Occipital lobe (tissue), 1 donor: ENCODE measurements at regions not wholly inside any gene's neighbourhood (a gene's known extent, or its start where the extent isn't known, plus 50 kb on each side); places are given as distances from the start of the nearest gene placed in this dataset.

Experiments
- DNase-seq: peaks from one replicate; lab custom pipeline; 2025; lab: John Stamatoyannopoulos, UW

DNA sequence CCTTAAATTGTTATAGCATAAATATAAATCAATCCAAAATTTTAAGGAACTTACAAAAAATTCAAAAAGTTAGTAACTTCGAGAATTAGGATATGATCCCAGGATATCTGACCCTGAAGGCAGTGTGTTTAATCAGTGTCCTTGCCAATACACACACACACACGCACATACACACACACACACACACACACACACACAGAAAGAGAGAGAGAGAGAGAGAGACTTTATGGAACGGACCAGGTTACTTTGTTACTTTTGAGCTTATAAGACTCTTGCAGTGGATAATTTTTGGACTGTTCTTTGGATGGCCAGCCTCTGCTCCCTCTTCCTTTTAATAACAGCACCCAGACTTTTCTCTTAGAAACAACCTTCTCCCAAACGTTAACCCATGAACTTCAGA, 322.9 kb downstream of the NFIB start:
- DNase-seq = no peak

DNA sequence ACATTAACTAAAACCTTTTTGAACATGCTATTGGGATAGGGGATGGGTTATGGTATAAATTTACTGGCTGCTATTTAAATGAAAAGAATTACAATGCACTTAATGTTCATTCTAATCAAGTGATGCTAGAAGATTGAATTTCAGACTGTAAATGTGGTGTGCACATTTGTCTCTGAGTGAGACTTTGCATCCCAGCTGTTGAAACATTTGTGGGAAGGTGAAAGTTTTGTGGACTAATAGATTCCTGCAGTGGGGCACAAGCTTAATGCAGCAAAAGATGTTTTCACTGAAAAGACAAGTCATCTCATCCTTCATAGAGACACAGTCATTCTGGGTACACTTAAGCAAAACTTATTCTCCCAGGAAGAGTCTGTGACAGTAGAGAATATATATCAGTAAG, 323.6 kb downstream of the NFIB start:
- DNase-seq = no peak

GRCh38 chr9:13988944-13989343, 325.0 kb downstream of the NFIB start:
- no peak for DNase-seq

DNA sequence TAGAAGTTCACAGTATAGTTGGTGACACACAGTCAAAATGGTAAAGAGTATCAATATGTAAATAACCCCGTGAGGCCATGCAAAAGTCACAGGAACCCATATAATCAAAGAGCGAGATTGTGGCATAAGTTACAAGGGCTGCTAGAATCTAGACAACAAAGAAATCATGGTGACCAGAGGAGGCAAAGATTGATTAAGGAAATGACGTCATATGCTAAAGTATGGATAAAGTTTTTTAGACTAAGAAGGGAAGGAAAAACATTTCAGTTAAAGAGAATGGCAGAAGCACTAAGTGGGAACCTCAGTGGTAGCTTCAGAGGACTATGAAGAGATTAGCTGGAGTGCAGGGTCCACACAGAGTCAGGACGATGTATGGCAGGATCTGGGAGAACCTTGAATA, 330.3 kb downstream of the NFIB start:
- no peak for DNase-seq

GRCh38 chr9:13979941-13980318, 334.0 kb downstream of the NFIB start:
- no peak for DNase-seq

DNA sequence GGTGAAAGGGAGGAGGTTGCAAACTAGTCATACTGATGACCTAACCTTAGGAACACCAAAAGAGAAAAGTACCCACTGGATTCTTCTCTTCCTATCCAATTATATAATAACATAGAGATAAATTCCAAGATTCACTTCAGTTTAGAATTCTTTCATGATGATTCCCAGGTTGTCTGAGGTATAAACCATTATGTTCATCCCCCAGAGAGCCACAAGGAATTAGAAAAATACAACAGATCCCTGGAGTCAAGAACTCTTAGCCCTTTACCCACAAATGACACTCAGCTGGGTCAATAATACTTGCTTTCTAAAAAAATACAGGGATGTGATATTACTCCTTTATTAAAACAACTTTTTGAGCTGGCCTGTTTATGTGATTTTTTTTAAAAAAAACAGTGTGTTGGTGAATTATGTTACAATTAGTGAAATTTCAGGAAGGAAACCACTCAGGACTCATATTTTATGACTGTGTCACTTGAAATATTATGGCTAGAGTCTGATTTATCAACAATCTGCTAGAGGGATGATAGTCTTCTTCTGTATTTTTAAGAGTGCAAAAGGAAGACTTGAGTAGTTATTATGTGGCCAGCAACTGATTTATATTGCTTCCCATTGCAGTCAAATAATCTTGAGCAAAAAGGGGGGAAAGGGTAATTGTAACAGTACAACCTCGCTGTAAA, 338.2 kb downstream of the NFIB start:
- no peak for DNase-seq

DNA sequence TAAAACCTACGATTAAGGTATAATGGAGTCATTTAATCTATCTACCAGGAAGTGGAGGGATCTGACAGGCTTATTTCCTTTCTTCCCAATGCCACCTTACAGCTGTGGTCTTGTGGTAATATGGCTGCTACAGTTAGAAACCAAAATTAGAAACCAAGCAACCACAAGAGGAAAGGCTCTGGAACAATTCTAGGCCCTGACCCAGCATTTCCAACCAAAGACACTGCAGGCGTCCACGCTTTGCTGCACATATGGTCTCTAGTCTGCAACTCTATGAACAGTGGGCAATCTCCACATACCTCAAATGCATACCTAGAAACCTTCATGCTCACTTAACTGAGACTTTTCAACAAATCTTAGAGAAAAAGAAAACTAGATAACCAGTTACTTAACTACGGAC, 339.1 kb downstream of the NFIB start:
- no peak for DNase-seq

DNA sequence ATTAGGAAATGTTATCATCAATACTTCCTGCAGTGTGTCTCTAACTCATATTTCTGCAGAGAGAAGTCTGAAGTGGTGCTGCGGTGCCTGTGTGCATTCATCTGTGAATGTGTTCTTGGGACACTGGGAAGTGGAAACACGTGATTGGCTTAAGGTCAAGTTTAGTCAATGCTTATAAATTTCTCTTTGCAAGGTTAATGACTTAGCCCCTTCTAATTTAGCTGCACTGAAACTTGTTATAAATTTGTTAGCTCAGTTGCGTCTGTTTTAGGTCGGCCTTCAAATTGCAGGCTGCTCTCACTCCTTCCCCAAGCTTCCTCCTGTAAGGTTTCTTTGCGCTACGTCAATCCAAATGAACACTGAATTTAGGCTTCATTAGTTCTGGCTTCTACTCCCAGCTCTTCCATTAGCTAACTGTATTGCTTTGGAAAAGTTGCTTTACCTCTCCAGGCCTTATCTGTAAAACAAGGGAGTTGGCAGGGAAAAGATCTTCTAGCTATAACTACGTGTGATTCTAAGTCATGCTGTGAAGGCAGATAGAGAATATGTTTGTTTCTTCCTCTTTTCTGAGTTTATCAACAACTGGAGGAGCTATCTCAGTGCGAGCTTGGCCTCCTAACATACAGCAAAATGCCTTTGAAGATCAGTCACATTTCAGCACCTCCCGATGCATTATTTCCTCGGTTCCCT, 341.8 kb downstream of the NFIB start:
- DNase-seq = no peak

DNA sequence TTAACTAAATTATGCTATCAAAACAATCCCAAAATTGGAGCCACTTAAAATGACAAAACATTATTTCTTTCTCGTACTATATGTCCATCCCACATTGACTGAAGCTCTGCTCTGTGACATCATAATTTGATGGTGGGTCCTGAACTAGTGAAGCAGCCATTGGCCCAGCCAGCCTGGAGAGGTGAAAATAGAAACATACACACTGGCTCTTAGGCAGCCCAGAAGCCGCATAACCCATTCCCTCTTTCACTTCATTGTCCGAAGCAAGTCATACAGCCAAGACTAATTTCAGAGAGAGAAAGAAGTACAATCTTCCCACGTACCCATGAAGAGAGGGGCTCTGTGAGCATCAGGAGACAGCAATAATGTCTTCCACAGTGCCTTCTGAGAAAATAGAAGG, 342.5 kb downstream of the NFIB start:
- DNase-seq = no peak

DNA sequence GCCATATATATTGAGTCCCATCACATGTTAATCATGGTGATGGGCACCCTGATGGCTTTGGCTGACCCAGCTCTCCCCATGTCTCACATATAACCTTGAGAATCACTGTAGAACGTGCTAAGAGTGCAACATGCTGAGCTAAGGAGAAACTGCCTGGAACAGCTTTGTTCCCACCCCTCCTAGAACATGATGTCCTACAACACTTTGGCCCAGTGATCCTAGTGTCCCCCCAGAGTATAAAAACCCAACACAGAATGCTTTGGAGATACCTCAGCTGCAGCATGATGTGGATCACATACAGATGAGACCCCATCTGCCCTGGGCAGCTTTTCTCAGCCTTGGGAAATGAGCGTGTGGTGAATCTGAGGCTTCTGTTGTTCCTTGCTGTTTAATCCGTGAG, 343.5 kb downstream of the NFIB start:
- DNase-seq = no peak

GRCh38 chr9:13970018-13970417, 343.9 kb downstream of the NFIB start:
- DNase-seq = no peak

DNA sequence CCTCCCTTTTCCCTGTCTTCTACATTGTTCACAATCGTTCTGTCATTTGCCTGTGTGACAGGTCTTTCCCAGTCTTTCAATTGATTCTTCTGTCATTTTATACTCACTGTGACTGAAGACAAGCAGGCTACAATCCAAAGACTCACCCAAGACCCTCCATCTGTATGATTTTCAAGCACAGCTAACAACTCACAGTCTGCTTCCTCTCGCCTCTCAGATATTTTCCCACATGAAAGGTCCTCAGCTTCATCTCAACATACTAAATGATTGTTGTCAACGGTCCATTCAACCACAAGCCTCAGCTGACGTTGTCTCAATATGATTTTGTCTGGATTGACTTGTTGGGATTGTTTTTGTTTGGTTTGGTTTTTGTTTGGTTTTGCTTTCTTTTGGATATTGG, 346.5 kb downstream of the NFIB start:
- DNase-seq = no peak

GRCh38 chr9:13967011-13967410, 346.9 kb downstream of the NFIB start:
- no peak for DNase-seq

- DNase-seq = peak; percentile 6
Observed at GRCh38 chr9:13963005-13963653, 350.8 kb downstream of the NFIB start.

DNA sequence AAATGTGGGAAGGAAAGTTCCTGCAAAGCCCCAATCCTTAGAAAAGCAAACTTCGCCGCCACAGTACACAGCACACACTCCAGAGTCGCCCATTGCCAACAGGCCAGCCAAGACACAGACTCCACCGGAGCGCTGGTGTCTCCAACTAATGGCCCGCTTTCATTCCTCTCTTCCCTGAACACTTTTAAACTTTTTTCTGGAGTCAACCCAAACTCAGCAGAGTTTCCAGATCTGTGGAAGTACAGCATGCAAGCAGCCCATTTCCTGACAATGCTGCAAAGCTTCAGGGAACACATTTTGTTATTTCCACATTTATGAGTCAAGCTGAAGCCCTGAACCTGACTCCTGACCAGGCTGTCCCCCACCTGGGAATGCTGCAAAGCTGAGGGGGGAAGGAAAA, 351.9 kb downstream of the NFIB start:
- DNase-seq = no peak

- no peak for DNase-seq
Observed at GRCh38 chr9:13960011-13960765, 353.8 kb downstream of the NFIB start.

DNA sequence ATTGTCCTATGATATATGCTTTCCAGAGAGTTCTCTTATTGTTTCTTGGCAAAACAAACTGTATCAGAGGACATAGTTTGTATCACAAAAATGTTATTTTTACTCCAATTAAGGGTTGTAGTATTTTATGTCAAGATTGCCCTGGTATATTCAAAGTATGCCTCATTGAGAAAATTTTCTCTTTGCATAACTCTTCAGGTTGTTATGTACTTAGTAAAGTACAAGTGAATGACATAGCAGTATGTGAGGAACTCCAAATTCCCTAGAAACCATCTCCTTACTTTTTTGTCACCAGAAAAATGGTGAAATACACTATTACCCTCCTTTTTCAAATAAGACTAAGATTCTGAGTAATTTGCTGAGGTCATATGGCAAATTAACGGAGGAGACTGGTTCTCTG, 355.3 kb downstream of the NFIB start:
- DNase-seq = no peak

DNA sequence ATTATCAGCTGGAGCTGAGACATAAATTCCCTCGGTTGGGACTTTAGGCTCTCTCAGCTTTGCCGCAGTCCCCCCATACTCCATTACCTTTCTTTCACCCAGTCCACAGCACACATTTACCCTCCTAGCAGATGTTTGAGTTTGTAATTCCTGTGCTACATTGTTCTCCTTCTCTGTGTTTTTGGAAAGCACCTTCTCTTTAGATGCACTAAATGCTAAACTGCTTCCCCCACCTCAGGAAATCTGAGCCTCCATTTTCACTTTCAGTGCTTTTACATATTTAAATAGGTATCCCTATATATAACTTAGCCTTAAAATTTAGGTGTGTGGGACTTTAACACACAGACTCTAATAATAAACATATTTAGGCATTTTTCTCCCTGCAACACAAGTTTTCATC, 356.9 kb downstream of the NFIB start:
- no peak for DNase-seq

DNA sequence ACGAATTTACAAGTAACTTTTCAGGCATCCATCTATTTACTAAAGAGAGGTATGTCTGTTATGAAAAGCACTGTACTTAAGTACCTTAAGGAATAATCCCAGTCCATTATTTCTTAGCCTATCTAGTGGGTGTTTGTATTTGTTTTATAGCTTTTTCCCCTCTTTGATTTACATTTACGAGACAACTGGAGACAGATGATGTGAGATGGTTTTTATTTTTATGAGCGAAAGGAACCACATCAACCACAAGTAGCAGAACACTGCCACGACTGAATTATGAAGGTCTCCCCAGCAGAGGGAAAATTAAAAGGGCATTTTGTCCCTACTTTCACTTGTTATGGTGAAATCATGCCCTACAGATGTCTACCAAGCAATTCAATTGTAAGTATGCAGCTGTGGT, 357.8 kb downstream of the NFIB start:
- DNase-seq = no peak

- no peak for DNase-seq
Observed at GRCh38 chr9:13952906-13953305, 361.0 kb downstream of the NFIB start.

GRCh38 chr9:13948037-13948436, 365.9 kb downstream of the NFIB start:
- no peak for DNase-seq

DNA sequence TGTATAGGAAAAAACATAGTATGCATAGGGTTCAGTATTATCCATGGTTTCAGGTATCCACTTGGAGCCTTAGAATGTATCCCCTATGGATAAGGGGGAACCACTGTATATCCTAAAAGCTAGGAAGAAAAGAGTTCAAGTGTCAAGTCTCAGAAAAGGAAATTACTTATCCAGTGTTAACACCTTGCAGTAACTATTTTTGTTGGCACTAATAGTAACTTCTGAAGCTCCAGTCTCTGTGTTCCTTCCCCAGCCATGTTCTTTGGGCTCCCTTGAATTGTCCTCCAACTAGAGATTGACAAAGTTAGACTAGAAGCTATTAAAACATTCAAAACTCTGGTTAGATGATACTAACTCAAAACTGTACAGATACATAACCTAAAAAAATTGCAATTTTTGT, 370.8 kb downstream of the NFIB start:
- no peak for DNase-seq
